GM12892 (cell line): ENCODE measurements at regions not wholly inside any gene's neighbourhood (a gene's known extent, or its start where the extent isn't known, plus 50 kb on each side); places are given as distances from the start of the nearest gene placed in this dataset.

Experiments used
- POLR2A ChIP-seq: IDR thresholded peaks from 2 replicates; pipeline ENCODE4 v1.6.1; 2011; ENCODE audit warnings: low read depth, low read length, control low read depth
- POLR2AphosphoS5 ChIP-seq: IDR thresholded peaks from 2 replicates; pipeline ENCODE4 v1.6.1; 2011; ENCODE audit warnings: low read depth, low read length, control low read depth
- TAF1 ChIP-seq: IDR thresholded peaks from 2 replicates; pipeline ENCODE4 v1.6.1; 2011; ENCODE audit warnings: low read depth, mild to moderate bottlenecking, control low read depth, low read length, borderline replicate concordance

DNA sequence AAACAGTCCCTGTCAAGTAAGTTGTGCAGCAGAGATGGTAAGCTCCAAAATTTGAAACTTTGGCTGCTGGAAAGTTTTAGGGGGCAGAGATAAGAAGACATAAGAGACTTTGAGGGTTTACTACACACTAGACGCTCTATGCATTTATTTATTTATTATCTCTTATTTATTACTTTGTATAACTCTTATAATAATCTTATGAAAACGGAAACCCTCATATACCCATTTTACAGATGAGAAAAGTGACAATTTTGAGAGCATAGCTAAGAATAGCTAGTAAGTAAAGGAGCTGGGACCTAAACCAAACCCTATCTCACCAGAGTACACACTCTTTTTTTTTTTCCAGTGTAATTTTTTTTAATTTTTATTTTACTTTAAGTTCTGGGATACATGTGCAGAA, 112.8 kb upstream of the PKDCC start:
- TF ChIP-seq POLR2AphosphoS5 (no peak), TAF1 (no peak), POLR2A (no peak)
